ENCODE measurements at regions not wholly inside any gene's neighbourhood (a gene's known extent, or its start where the extent isn't known, plus 50 kb on each side); places are given as distances from the start of the nearest gene placed in this dataset.
"Not testable (repeated sequence)": the region's sequence is repeated elsewhere in the genome, so short reads cannot be mapped to it uniquely, and the experiment has no call there.

DNA sequence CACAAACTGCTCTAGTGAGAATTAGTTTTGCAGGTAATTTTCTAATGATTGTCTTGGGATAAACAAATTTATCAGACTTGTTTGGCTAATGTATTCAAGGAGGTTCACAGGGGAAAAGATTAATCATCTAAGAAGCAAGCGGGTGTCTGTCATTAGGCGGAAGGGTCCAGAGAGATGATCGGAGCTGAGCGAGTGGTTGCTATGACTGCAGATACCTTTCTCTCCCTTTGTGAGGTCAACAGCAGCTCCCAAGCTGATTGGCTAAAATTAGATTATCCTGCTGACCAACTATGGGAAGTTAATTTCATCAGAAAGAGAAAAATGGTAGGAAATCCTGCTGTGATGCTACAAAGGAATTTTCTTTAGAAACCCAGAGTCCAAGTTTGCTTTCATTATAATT is 276.0 kb downstream of the SOX2 start:
- DNase-seq (ENCODE audit: low read depth) = no peak

DNA sequence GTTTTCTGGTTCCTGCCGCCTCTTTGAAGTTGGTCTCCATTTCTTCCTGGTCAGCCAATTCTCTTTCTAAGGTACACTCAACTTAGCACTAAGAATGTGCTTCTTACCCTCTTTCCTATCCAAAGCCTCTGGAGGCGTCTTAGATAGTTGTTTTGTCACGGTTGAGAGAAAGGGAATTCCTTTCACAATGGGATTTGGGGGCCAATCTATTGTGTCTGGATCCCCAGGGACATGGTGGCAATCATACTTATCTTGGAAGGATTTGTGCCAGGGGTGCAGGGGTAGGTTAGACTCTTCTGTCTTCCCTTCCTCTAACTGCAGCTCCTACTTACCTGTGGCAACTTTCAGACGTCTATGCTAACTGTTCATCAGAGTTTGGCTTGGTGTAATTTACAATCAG is 287.1 kb downstream of the SOX2 start:
- DNase-seq (ENCODE audit: low read depth) = no peak

DNA sequence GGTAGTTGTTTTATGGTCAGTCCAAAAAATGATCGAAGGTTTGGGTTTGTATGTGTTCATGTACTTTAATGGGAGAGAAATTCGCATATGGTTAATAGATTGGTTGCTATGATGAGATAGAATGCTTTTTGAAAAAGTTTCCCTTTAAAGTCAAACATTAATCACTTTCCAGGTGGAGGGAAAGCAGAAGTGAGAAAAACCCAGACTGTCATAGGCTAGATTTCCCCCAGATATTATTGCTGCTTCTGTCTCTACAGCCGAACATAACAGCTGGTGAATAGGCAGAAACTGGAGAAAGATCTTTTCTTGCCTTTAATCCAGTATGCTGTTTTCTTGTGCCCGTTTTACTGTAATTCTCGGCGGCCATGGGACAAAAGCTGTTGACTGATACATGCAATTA is 287.6 kb downstream of the SOX2 start:
- DNase-seq (ENCODE audit: low read depth) = no peak

DNA sequence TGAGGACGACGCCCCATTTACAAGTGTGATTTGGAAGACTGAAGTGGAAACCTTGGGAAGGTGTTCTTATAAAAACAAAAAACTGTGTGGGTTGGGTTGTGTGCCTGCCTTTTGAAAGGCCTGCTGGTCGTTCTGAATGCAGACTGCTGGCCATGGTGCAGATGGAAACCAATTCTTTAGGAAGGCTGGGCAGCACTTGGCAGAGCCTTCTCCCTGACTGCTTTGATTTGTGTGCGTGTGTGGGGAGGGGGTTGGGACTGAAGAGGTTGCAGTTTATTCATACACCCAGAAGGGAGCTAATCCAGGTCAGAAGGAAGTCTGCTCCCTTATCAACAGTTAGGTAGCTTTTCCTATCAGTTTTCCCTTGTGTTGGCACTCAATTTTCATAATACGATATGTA is 288.7 kb downstream of the SOX2 start:
- no peak for DNase-seq (ENCODE audit: low read depth)

DNA sequence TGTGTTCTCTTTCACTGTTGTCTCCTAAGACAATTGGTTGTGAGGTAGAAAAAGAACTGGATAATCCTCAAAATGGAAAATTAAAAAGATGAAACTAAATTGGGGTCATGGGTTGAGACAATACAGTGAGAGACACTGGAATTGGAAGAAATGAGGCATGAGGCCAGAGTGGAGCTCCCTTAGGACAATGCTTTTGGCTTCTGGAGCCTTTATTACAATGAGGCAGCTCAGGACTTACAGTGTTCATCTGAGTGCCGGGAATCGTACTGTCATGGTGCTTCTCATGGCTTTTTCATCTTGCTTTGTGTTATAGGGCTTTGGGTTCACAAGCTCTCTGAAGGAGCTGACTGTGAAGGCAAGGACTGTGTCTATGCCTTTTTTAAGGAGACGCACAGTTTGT is 293.5 kb downstream of the SOX2 start:
- no peak for DNase-seq (ENCODE audit: low read depth)

DNA sequence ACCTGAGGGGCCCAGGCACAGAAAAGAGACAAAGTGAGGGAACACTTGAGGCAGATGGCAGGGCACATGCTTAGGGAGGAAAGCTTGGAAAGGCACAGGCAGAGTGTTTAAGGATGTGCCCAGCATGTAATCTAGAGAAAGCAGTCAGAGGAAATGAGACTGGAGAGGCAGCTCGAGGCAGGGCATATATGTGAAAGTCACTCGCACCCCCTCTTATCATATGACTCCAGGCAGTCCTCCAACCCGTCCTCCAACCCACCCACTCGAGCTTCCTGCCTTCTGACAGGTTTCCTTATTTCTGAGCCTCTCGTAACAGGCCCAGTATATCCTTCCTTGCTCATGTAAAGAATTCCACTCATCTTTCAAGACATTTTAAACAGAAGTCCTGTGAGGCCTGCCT is 294.0 kb downstream of the SOX2 start:
- DNase-seq (ENCODE audit: low read depth) = no peak

DNA sequence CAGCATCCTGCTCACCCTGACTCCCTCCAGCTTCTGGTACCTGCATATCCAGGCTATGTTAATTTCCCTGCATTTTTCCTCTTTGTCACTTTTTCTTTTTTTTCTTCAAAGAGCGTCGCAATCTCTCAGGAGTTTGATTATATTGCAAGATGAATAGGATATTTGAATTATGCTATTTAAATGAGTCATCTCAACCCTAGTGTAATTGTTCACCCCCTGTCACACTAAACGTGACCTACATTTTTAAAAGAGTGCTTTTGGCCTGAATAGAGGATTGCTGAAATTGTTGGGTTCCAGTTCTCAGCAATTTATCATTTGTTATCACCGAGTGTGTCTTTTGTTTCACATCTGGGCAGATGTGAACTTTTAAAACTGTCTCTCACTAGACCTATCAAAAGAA is 294.7 kb downstream of the SOX2 start:
- no peak for DNase-seq (ENCODE audit: low read depth)

DNA sequence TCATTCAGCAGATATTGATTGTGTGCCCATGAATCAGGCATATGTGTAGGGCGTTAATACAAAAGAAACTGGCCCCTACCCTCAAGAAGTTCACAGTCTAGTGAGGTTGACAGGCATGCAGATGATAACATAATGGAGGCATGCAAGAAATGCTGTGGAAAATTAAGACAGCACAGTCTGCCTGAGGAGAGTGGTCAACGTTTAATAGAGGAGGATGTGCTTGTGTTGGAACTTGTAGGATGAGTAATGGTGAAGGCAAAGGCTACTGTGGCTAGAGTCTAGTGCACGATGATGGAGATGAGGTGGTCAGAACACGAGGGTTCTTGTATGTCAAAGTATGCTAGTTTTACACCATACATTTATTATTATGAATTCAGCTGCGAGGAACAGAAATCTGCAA is 295.7 kb downstream of the SOX2 start:
- DNase-seq (ENCODE audit: low read depth) = no peak

DNA sequence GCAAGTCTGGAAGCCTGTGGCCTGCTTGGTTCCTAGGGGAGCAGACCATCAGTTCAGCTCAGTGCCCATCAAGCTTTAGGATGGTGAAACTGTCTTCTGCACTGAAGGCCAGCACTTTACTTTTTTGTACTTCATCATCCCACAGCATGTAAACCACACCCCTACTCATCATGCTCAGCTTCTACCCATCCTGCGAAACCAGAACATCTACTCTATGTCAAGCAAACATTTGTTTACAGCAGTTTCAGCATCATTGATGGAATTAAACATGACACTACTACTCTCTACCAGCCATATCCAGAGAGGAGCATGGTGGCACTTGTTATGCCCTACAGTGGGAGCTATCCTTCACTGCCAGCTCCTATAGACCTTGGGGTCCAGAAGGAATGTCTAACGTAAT is 306.6 kb downstream of the SOX2 start:
- no peak for DNase-seq (ENCODE audit: low read depth)

DNA sequence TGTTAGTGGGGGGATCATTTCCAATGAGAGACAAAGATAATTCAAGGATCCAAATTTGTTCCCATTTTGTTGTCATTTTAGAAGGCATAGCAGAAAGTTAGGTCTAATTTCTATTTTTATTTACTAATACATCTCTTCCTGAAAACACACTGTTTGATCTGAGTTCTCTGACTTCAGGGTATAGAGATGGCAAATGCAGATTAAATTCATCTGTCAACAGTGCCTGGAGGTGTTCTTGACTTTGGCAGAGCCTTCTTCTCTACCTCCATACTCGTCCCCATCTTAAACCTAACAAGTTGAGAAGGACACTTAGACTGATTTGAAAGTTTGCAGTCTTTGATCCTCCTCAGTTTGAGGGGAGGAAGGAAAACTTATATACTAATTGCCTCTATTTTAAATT is 308.2 kb downstream of the SOX2 start:
- DNase-seq (ENCODE audit: low read depth) = no peak

DNA sequence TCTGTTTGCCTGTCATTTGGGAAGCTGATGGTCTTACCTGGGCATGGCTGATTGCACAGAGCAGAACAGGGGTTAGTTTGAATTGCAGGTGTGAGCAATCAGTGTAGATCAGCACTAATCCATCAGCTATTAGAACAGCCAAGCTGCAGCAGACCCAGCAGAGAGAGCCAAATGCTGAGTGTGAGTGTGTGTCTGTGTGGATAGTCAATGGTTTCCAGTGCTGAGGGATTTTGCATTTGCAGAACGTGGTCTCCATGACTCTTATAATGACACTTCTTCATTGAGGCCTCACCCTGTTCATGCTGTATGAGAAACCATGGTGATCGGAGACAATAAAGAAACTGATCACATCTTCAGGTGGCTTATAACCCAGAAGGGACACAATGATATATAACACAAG is 312.1 kb downstream of the SOX2 start:
- DNase-seq (ENCODE audit: low read depth) = no peak

DNA sequence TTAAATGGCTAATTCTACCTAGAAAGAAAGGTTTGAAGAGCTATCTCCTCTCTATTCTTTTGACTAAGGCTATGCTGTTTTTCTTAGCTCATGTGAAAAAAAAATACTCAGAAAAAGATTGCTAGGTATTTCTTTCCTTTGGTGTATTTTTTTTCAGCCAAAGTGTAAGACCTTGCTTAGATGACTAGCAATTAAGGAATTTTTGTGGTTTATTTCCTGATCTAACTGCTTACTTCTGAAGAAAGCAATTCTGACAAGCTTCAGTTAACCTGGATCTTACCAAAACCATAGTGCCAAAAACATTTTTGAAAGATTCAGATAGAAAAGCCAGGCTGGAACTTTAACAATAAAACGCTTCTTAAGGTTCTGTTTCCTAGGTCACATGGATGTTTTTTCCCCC is 315.6 kb downstream of the SOX2 start:
- DNase-seq (ENCODE audit: low read depth) = peak; percentile 23

DNA sequence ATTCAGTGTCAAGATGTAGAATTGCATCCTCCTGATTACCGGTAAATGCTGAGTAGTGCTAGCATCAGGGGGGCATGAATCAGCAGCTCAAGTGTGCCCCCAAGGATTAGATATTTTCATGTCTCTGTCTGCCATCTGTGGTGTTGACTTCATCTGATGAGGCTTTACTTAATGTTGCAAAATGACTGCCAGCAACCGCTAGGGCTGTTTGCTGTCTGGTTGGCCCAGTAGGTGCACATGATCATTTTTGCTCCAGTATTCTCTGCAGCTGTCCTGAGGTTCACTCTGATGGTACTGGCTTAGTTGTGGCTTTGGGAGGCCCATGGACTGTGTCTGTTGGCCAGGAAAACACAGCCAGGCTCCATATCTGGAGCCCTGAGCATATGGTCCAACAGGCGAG is 316.4 kb downstream of the SOX2 start:
- DNase-seq (ENCODE audit: low read depth) = peak; percentile 8

DNA sequence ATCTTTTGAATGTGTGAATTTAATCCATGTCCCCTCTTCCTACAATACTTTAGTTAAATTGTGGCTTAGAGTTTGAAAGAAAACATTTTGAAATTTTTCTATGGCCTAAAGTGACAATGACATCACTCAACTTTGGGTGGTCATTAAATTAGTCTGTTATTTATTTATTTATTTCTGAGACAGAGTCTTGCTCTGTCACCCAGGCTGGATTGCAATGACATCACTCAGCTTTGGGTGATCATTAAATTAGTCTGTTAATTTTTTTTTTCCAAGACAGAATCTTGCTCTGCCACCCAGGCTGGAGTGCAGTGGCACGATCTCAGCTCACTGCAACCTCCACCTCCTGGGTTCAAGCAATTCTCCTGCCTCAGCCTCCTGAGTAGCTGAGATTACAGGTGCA is 322.5 kb downstream of the SOX2 start:
- DNase-seq (ENCODE audit: low read depth) = not testable (repeated sequence)

DNA sequence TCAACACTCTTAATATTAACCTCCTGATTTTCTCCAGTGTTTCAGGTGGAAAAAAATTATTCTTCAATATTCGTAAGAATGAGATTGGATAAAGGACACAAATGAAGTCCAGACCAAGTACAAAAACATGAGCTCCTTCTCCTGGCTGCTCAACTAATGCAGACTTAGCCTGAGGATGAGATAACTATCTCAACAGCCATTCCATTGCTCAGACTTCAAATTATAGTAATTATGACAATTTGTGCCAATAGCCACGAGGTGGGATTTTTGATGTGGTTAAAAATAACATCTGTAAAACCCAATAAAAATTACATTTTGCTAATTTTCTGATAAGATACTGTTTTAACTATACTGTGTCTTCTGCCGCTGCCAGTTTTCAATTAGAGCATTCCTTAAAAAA is 323.6 kb downstream of the SOX2 start:
- DNase-seq (ENCODE audit: low read depth) = no peak

DNA sequence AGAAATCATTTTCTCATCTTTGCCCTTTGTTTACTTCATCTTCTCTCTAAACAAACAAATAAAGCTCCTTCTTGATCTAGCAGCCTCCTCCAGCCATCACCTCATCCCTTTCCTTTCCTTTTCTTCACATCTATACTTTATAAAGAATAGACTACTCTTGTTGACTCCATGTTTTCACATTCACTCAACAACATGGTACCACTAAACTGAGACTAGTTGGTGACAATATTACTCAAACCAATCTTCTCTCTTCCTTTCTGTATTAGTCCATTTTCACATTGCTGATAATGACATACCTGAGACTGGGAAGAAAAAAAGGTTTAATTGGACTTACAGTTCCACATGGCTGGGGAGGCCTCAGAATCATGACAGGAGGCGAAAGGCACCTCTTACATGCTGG is 324.7 kb downstream of the SOX2 start:
- no peak for DNase-seq (ENCODE audit: low read depth)

DNA sequence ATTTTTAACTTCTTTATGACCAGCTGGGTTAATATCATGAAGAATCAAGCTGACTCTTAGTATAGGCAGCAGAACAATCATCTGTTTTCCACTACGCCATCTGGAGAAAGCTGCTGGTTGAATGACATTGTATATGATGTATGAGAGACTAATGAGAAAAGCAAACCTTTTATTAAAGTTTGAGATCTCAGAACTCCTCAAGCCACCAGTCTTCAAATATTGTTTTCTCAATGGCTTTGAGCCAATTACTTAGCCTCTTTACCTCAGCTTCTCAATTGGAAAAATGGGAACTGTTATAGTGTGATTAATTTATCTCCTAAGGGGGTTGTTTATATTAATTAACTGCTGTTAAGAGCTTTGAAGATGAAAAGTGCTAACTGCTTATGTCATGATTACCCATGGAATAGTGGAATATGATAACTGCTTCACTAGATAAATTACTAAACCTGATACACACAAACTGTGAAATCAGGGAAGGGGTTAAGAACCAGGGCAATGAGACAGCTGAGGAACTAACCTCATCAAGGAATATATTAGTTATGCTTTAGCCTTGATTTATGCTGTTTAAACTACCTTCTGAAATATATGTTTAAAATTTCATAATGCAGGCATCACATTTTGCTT is 330.1 kb downstream of the SOX2 start:
- no peak for DNase-seq (ENCODE audit: low read depth)

DNA sequence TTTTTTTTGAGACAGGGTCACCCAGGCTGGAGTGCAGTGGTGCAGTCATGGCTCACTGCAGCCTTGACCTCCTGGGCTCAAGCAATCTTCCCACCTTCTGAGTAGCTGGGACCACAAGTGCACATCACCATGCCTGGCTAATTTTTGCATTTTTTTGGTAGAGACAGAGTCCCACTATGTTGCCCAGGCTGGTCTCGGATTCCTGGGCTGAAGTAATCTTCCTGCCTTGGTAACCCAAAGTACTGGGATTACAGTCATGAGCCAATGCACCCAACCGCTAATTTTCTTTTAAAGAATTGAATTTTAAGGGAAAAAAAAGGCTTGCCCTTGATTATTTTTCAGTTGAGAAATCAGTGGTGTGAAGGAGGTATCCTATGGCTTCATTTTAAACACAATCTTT is 334.0 kb downstream of the SOX2 start:
- no peak for DNase-seq (ENCODE audit: low read depth)

DNA sequence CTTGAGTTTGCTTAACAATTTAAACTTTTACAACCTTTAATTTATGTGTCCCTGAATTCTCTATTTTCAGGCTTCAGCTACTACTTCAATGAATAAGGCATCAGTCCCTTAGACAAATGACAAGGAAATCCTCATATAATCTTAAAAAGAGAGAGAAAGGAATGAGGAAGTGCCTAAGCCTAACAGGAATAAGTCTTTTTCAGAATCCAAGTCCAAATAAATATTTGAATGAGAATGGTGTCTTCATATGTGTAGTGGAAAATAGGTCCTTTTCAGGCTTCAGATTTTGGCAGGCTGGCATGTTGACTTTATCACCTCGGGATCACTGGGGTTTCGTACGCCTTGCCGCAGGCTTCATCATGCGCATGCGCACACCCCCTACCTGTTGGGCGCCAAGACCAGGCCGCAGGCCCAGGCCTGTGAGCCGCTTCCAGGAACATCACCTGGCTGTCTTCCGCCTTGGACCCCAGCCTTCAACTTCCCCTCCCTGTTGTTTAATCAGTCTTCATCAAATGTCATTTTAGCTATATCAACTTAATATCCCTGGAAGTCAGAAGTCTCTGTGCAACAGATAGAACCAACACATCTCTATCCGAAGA is 334.5 kb downstream of the SOX2 start:
- no peak for DNase-seq (ENCODE audit: low read depth)

DNA sequence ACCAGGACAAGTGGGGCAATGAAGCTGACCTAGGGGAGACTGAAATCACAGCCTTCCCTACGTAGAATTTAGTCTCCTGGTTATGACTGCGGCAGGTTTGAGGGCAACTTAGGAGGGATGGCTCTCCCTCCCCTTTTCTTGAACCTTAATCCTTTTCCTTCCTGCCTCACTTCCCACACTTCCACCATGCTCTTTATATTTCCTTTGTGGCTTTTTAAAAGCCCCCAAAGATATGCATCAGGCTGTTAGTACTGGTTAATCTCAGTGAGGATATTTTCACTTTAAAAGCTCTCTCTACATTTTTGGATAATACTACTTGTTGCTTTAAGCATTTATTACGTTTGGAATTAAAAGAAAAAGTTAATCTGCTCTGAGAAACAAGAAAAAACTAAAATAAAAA is 339.2 kb downstream of the SOX2 start:
- no peak for DNase-seq (ENCODE audit: low read depth)

DNA sequence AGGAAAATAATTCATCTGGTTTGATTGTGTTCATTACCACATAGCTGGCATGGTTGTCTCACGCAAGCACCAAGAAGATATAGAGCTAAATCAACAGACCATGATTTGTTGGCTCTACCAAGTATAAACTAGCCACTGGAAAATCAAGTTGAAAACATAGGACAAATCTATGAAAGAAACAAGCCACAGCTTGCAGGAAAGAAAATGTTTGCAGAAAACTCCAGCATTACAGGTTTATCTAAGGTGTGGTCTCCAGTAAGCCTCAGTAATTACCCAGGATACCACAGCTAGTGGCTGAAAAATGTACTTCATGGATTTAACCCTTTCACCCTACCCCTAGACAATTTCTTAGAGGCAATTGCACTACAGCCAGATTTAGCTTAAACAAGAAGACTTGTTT is 340.6 kb downstream of the SOX2 start:
- DNase-seq (ENCODE audit: low read depth) = no peak

DNA sequence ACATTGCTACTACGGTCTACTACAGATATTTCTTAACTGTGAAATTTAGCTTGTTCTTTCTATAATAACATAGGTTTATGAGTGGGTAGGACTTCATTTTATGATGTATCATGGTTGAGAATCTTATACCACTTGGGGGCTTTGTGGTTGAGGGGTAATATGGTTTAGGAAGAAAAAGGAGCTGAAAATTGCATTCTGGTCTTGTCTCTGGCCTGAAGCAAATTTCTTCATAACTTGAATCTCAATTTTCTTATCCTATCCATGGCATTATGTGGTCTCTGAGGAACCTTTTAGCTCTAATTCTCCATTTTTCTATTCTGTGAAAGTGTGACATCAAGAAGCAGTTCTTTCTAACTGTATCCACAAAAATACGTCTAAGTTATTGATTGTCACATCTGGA is 341.0 kb downstream of the SOX2 start:
- no peak for DNase-seq (ENCODE audit: low read depth)

DNA sequence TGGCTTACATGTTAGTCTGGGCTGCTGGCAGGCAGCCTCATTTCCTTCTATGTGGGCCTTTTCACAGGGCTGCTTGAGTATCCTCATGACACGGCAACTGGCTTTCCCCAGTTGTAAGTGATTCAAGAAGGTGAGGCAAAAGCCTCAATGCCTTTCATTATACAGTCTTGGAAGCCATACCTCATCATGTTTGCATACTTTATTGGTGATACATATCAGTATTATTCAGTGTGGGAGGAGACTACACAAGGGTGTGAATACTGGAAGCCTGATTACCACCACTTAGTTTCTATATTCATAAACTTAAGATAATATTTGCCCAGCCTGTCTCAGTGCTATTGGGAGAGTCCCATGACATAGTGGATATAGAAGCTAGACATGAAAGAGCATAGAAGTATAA is 346.8 kb downstream of the SOX2 start:
- no peak for DNase-seq (ENCODE audit: low read depth)

DNA sequence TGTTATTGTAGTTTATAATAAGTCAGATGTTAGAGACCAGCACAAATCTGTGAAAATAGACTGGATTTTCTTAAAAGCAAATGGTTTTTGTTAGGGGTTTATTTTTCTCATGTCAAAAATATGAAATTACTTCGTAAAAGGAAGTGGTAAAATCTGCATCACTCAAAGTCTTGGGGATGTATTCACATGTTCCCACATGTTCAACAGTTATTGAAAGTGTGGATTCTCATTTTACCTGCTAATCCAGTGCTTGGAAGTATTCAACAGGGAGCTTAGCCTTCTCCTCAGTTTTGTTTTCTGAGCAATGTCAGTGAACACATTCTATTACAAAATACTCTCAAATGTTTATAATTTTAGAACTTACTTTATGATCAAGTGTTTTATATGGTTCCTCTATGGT is 352.0 kb downstream of the SOX2 start:
- DNase-seq (ENCODE audit: low read depth) = no peak

DNA sequence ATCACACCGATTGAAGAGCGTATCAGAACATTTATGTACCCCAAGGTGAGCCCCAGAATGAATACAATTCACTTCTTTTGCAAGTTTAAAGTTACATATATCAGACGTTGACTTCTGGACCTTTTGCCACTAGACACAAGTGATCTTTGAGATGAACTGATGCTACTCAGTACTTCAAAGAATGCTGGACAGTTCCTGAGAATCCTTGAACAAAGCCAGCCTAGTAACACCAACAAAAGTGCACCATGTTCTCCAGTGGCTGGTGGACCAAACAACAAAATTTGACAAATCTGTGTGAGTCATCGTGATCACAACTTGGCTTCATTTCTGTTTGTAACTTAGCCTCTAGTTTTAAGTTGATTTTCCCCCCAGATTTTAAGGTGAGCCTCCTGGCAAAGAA is 355.7 kb downstream of the SOX2 start:
- DNase-seq (ENCODE audit: low read depth) = no peak

All from non-pigmented ciliary epithelial cell (primary cell).